ENCODE measurements at regions not wholly inside any gene's neighbourhood (a gene's known extent, or its start where the extent isn't known, plus 50 kb on each side); places are given as distances from the start of the nearest gene placed in this dataset.

- TF ChIP-seq HSF1 (IDR thresholded peaks at IDR 0.05; ENCODE audit: low read depth, low read length): no peak
Observed at GRCh38 chr6:11356404-11357155, 124.1 kb upstream of the NEDD9 start (continued).

GRCh38 chr6:11353921-11354389 is 121.5 kb upstream of the NEDD9 start:
- Histone ChIP-seq H3K27ac (ENCODE audit: control insufficient read depth, insufficient read depth) (peak overlapping the region; percentile 43), H3K4me1 (ENCODE audit: control insufficient read depth, insufficient read depth, low read length) (peaks cover 13% of the 10 kb centered on the region), H3K9me3 (replicated peaks; ENCODE audit: control insufficient read depth, insufficient read depth, low read length) (no peaks in the 10 kb centered on the region; the same call in none of the 3 replicates), H4K20me1 (ENCODE audit: control insufficient read depth, insufficient read depth) (no peaks in the 10 kb centered on the region), H3K9ac (ENCODE audit: control insufficient read depth, insufficient read depth, low read length) (no peak overlapping the region; the same call in 1 of the 2 replicates), H3K36me3 (ENCODE audit: control insufficient read depth in 2 of 2, insufficient read depth in 2 of 2, low read length in 1 of 2) (peaks cover 2 to 35% of the 10 kb centered on the region in 2 experiments), H3K4me3 (no peak overlapping the region), H2AFZ (ENCODE audit: control insufficient read depth, low read depth, low read length) (no peak overlapping the region; the same call in 1 of the 2 replicates), H3K27me3 (replicated peaks in 1 of 2; ENCODE audit: control insufficient read depth in 2 of 2, insufficient read depth in 2 of 2, low read length in 1 of 2) (no peaks in the 10 kb centered on the region), H3K79me2 (ENCODE audit: control insufficient read depth, insufficient read depth, low read length) (peaks cover 13% of the 10 kb centered on the region), H3K4me2 (ENCODE audit: control insufficient read depth, insufficient read depth) (0 out of 2 replicates have a peak overlapping the region, but pooled peaks have one; percentile 39)
- POLR2A ChIA-PET: interaction anchor here (0.9 to 1.8 kb wide), 8 partner anchors 10 to 106 kb away, joined by 3 to 6 read pairs (median 3); no protein-coding TSS in a partner anchor
- FAIRE-seq: no peak
- RAD21 ChIA-PET (ENCODE audit: unreplicated experiment): interaction anchor here (0.6 to 2.1 kb wide), 25 partner anchors 9 to 143 kb away, joined by 3 to 15 read pairs (median 5); no protein-coding TSS in a partner anchor
- CTCF ChIA-PET: interaction anchor here (0.8 to 2.4 kb wide), 8 partner anchors 9 to 182 kb away, joined by 3 to 12 read pairs (median 4); no protein-coding TSS in a partner anchor
- no TSS peak for BruUV-seq (replicated peaks)
- SMC1A ChIA-PET (ENCODE audit: uncharacterized antibody, unreplicated experiment): interaction anchor here (0.7 to 2.7 kb wide), 25 partner anchors 8 to 142 kb away, joined by 3 to 35 read pairs (median 5); no protein-coding TSS in a partner anchor
- DNase-seq (ENCODE audit: low read depth, low spot score): no peak
- ATAC-seq: peak; percentile 85
- intact Hi-C loops (cut with micrococcal nuclease; ENCODE audit: unreplicated experiment): no loop called here
- WGBS (ENCODE audit: insufficient coverage, insufficient replicate concordance, low lambda C conversion rate, missing lambda C conversion rate): 67% methylated on average over 6 of the region's 6 CpGs
- in situ Hi-C loops (cut with MboI): no loop called here
- TF ChIP-seq SRF (IDR thresholded peaks at IDR 0.05; ENCODE audit: low read depth in 2 of 2, low read length in 2 of 2): peak in 1 of 2 experiments; percentile 81; a peak in 2 of 4 replicates
- TF ChIP-seq PAX5 (IDR thresholded peaks at IDR 0.05; ENCODE audit: borderline replicate concordance, low read depth, low read length): 0 out of 2 replicates have a peak, but pooled peaks have one; percentile 8
- TF ChIP-seq IKZF2 (IDR thresholded peaks at IDR 0.05): peak; percentile 28 to 39; a peak in 2 of 4 replicates
- peak; percentile 15; the same call in 1 of the 2 replicates for TF ChIP-seq ZNF687 (IDR thresholded peaks at IDR 0.05)
- peak; percentile 48; the same call in 1 of the 2 replicates for TF ChIP-seq EED (IDR thresholded peaks at IDR 0.05; ENCODE audit: low read depth)
- 0 out of 2 replicates have a peak, but pooled peaks have one; percentile 50 for TF ChIP-seq TCF12 (IDR thresholded peaks at IDR 0.05; ENCODE audit: low read depth, low read length)
- TF ChIP-seq CREM (IDR thresholded peaks at IDR 0.05; ENCODE audit: low read depth): peak; percentile 47; the same call in 1 of the 2 replicates
- peak; percentile 62; the same call in 1 of the 2 replicates for TF ChIP-seq CREB1 (IDR thresholded peaks at IDR 0.05; ENCODE audit: low read depth)
- 0 out of 2 replicates have a peak, but pooled peaks have one; percentile 13 for TF ChIP-seq GABPA (IDR thresholded peaks at IDR 0.05; ENCODE audit: low read depth)
- TF ChIP-seq ATF2 (IDR thresholded peaks at IDR 0.05; ENCODE audit: low read length): 0 out of 2 replicates have a peak, but pooled peaks have one; percentile 18
- no peak for TF ChIP-seq SIX5 (IDR thresholded peaks at IDR 0.05; ENCODE audit: low read depth, low read length, severe bottlenecking)
- peak; percentile 58 for TF ChIP-seq RUNX3 (IDR thresholded peaks at IDR 0.05; ENCODE audit: low read length)
- TF ChIP-seq CBX3 (IDR thresholded peaks at IDR 0.05; ENCODE audit: borderline replicate concordance, low read depth): no peak

Measured in GM12878 (cell line).